AG10803 (cell line): ENCODE measurements at regions not wholly inside any gene's neighbourhood (a gene's known extent, or its start where the extent isn't known, plus 50 kb on each side); places are given as distances from the start of the nearest gene placed in this dataset.

ENCODE experiments used
- DNase-seq: peaks from one replicate; pipeline ENCODE4 v3.0.0; 2010; ENCODE audit warnings: low read depth
- H3K4me3 ChIP-seq: 2 replicates; pipeline ENCODE4 v1.5.1; 2011; ENCODE audit warnings: mild to moderate bottlenecking, low read length, control low read depth
- CTCF ChIP-seq: conservative IDR thresholded peaks from 2 replicates; pipeline ENCODE4 v1.5.1; 2011; ENCODE audit warnings: mild to moderate bottlenecking, low read length, control low read depth, inconsistent platforms

- no peak for TF ChIP-seq CTCF
- H3K4me3 ChIP-seq, result no peak overlapping the region
- no peak for DNase-seq
Observed at GRCh38 chr17:79435296-79435695, 175.6 kb downstream of the RBFOX3 start.

GRCh38 chr17:79434215-79434614, 176.6 kb downstream of the RBFOX3 start:
- no peak for TF ChIP-seq CTCF

GRCh38 chr17:79433379-79433778, 177.5 kb downstream of the RBFOX3 start:
- no peak for TF ChIP-seq CTCF
- H3K4me3 ChIP-seq, result no peak overlapping the region
- no peak for DNase-seq

More at GRCh38 chr17:79434215-79434614, 176.6 kb downstream of the RBFOX3 start:
- H3K4me3 ChIP-seq, result no peak overlapping the region
- no peak for DNase-seq

GRCh38 chr17:79431175-79431574, 179.7 kb downstream of the RBFOX3 start:
- no peak for TF ChIP-seq CTCF
- no peak for DNase-seq
- H3K4me3 ChIP-seq, result no peak overlapping the region

- TF ChIP-seq CTCF, result no peak
Observed at GRCh38 chr17:79429864-79430494, 180.9 kb downstream of the RBFOX3 start.

GRCh38 chr17:79428988-79429387, 181.9 kb downstream of the RBFOX3 start:
- DNase-seq, result no peak
- no peak overlapping the region for H3K4me3 ChIP-seq
- no peak for TF ChIP-seq CTCF

More at GRCh38 chr17:79429864-79430494, 180.9 kb downstream of the RBFOX3 start:
- no peak for DNase-seq
- H3K4me3 ChIP-seq, result no peak overlapping the region
